ENCODE measurements at regions not wholly inside any gene's neighbourhood (a gene's known extent, or its start where the extent isn't known, plus 50 kb on each side); places are given as distances from the start of the nearest gene placed in this dataset.

- TF ChIP-seq, protein P1, sequence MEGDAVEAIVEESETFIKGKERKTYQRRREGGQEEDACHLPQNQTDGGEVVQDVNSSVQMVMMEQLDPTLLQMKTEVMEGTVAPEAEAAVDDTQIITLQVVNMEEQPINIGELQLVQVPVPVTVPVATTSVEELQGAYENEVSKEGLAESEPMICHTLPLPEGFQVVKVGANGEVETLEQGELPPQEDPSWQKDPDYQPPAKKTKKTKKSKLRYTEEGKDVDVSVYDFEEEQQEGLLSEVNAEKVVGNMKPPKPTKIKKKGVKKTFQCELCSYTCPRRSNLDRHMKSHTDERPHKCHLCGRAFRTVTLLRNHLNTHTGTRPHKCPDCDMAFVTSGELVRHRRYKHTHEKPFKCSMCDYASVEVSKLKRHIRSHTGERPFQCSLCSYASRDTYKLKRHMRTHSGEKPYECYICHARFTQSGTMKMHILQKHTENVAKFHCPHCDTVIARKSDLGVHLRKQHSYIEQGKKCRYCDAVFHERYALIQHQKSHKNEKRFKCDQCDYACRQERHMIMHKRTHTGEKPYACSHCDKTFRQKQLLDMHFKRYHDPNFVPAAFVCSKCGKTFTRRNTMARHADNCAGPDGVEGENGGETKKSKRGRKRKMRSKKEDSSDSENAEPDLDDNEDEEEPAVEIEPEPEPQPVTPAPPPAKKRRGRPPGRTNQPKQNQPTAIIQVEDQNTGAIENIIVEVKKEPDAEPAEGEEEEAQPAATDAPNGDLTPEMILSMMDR (conservative IDR thresholded peaks at IDR 0.05 in 1 of 2, IDR thresholded peaks at IDR 0.05 in 1 of 2; ENCODE audit: extremely low read depth in 1 of 2, insufficient read depth in 1 of 2, low read depth in 1 of 2, low read length in 2 of 2), result no peak
- TF ChIP-seq EZH2 (IDR thresholded peaks at IDR 0.05; ENCODE audit: borderline replicate concordance, low read length), result no peak
Observed at GRCh38 chr6:904994-905393, 212.1 kb upstream of the EXOC2 start.

Measured in mammary epithelial cell (primary cell).